ENCODE measurements at regions not wholly inside any gene's neighbourhood (a gene's known extent, or its start where the extent isn't known, plus 50 kb on each side); places are given as distances from the start of the nearest gene placed in this dataset.

DNA sequence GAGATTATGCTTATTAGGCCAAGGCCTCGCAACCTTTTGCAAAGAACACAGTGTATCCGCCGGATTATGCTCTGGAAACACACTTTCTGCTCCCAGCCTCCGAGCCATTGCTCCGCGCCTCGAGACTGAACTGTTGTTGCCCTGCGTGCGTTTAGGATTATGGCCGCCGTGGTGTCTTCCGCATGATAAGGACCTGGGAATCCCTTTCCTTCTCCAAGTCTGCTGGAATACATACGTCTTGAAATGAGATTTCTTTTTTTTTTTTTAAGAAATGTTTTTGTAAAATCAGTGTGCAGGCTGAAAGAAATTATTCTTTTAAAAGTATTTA is 89.8 kb upstream of the SOX1 start (continued):
- TF ChIP-seq, protein P1, sequence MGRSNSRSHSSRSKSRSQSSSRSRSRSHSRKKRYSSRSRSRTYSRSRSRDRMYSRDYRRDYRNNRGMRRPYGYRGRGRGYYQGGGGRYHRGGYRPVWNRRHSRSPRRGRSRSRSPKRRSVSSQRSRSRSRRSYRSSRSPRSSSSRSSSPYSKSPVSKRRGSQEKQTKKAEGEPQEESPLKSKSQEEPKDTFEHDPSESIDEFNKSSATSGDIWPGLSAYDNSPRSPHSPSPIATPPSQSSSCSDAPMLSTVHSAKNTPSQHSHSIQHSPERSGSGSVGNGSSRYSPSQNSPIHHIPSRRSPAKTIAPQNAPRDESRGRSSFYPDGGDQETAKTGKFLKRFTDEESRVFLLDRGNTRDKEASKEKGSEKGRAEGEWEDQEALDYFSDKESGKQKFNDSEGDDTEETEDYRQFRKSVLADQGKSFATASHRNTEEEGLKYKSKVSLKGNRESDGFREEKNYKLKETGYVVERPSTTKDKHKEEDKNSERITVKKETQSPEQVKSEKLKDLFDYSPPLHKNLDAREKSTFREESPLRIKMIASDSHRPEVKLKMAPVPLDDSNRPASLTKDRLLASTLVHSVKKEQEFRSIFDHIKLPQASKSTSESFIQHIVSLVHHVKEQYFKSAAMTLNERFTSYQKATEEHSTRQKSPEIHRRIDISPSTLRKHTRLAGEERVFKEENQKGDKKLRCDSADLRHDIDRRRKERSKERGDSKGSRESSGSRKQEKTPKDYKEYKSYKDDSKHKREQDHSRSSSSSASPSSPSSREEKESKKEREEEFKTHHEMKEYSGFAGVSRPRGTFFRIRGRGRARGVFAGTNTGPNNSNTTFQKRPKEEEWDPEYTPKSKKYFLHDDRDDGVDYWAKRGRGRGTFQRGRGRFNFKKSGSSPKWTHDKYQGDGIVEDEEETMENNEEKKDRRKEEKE (IDR thresholded peaks at IDR 0.05): no peak
- TF ChIP-seq, protein P2, sequence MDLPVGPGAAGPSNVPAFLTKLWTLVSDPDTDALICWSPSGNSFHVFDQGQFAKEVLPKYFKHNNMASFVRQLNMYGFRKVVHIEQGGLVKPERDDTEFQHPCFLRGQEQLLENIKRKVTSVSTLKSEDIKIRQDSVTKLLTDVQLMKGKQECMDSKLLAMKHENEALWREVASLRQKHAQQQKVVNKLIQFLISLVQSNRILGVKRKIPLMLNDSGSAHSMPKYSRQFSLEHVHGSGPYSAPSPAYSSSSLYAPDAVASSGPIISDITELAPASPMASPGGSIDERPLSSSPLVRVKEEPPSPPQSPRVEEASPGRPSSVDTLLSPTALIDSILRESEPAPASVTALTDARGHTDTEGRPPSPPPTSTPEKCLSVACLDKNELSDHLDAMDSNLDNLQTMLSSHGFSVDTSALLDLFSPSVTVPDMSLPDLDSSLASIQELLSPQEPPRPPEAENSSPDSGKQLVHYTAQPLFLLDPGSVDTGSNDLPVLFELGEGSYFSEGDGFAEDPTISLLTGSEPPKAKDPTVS (IDR thresholded peaks at IDR 0.05; ENCODE audit: low read depth, low read length): no peak
- TF ChIP-seq HDAC6 (IDR thresholded peaks at IDR 0.05; ENCODE audit: unreplicated experiment): no peak
- no peak for TF ChIP-seq IRF4 (IDR thresholded peaks at IDR 0.05; ENCODE audit: low read depth, low read length)
- TF ChIP-seq TCF12 (IDR thresholded peaks at IDR 0.05; ENCODE audit: low read depth, low read length): no peak
- TF ChIP-seq SMC3 (IDR thresholded peaks at IDR 0.05; ENCODE audit: borderline replicate concordance, low read length): no peak

DNA sequence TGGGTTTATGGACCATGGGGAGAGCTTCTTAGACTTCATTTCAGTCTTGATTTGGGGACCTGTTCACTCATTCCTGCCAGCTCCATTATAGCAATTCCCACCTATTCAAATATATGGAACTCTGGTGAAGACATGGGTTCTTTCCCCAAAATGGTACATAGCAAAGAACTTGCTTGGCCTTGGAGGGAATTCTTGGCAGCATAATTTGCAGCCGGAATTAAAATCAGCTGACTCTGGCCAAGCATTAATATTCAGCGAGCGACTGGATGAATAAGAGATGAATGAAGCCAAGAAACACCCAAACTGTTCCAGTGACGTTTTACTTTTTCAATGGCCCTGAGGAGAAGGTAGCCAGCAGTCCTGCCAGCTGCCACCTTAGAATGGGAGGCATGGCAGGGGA is 88.4 kb upstream of the SOX1 start:
- 14% methylated on average over 4 of the region's 4 CpGs for WGBS (ENCODE audit: insufficient coverage, insufficient replicate concordance, low lambda C conversion rate, missing lambda C conversion rate)
- ChIA-PET POLR2A (no interaction called here), CTCF (no interaction called here), SMC1A (ENCODE audit: uncharacterized antibody, unreplicated experiment) (interaction anchor here (0.5 kb wide), 1 partner anchor 23 kb away, joined by 3 read pairs; no protein-coding TSS in a partner anchor), RAD21 (ENCODE audit: unreplicated experiment) (no interaction called here)
- ATAC-seq (no peak), FAIRE-seq (no peak), DNase-seq (ENCODE audit: low read depth, low spot score) (no peak)
- Histone ChIP-seq H4K20me1 (ENCODE audit: control insufficient read depth, insufficient read depth) (no peaks in the 10 kb centered on the region), H3K9ac (ENCODE audit: control insufficient read depth, insufficient read depth, low read length) (no peak overlapping the region), H3K4me3 (no peak overlapping the region), H3K36me3 (ENCODE audit: control insufficient read depth in 2 of 2, insufficient read depth in 2 of 2, low read length in 1 of 2) (no peaks in the 10 kb centered on the region), H3K4me2 (ENCODE audit: control insufficient read depth, insufficient read depth) (no peak overlapping the region), H3K4me1 (ENCODE audit: control insufficient read depth, insufficient read depth, low read length) (no peaks in the 10 kb centered on the region), H3K27me3 (replicated peaks in 1 of 2; ENCODE audit: control insufficient read depth in 2 of 2, insufficient read depth in 2 of 2, low read length in 1 of 2) (no peaks in the 10 kb centered on the region), H3K27ac (ENCODE audit: control insufficient read depth, insufficient read depth) (no peak overlapping the region), H3K9me3 (replicated peaks; ENCODE audit: control insufficient read depth, insufficient read depth, low read length) (peaks cover 5% of the 10 kb centered on the region), H3K79me2 (ENCODE audit: control insufficient read depth, insufficient read depth, low read length) (no peaks in the 10 kb centered on the region), H2AFZ (ENCODE audit: control insufficient read depth, low read depth, low read length) (no peak overlapping the region)
- BruUV-seq (replicated peaks): no TSS peak
- intact Hi-C loops (cut with micrococcal nuclease; ENCODE audit: unreplicated experiment): no loop called here
- in situ Hi-C loops (cut with MboI): loop anchor here (5.0 kb wide), 1 partner anchor 51 kb away; no protein-coding TSS in a partner anchor
- no peak for TF ChIP-seq EGR1 (IDR thresholded peaks at IDR 0.05; ENCODE audit: borderline replicate concordance in 1 of 2, low read depth in 2 of 2, low read length in 2 of 2)
- no peak for TF ChIP-seq ATF7 (IDR thresholded peaks at IDR 0.05; ENCODE audit: low read depth)
- TF ChIP-seq SMAD5 (IDR thresholded peaks at IDR 0.05; ENCODE audit: low read depth): no peak
- TF ChIP-seq, protein P3, sequence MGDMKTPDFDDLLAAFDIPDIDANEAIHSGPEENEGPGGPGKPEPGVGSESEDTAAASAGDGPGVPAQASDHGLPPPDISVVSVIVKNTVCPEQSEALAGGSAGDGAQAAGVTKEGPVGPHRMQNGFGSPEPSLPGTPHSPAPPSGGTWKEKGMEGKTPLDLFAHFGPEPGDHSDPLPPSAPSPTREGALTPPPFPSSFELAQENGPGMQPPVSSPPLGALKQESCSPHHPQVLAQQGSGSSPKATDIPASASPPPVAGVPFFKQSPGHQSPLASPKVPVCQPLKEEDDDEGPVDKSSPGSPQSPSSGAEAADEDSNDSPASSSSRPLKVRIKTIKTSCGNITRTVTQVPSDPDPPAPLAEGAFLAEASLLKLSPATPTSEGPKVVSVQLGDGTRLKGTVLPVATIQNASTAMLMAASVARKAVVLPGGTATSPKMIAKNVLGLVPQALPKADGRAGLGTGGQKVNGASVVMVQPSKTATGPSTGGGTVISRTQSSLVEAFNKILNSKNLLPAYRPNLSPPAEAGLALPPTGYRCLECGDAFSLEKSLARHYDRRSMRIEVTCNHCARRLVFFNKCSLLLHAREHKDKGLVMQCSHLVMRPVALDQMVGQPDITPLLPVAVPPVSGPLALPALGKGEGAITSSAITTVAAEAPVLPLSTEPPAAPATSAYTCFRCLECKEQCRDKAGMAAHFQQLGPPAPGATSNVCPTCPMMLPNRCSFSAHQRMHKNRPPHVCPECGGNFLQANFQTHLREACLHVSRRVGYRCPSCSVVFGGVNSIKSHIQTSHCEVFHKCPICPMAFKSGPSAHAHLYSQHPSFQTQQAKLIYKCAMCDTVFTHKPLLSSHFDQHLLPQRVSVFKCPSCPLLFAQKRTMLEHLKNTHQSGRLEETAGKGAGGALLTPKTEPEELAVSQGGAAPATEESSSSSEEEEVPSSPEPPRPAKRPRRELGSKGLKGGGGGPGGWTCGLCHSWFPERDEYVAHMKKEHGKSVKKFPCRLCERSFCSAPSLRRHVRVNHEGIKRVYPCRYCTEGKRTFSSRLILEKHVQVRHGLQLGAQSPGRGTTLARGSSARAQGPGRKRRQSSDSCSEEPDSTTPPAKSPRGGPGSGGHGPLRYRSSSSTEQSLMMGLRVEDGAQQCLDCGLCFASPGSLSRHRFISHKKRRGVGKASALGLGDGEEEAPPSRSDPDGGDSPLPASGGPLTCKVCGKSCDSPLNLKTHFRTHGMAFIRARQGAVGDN (IDR thresholded peaks at IDR 0.05): no peak
- TF ChIP-seq EED (IDR thresholded peaks at IDR 0.05; ENCODE audit: low read depth): no peak
- TF ChIP-seq TCF12 (IDR thresholded peaks at IDR 0.05; ENCODE audit: low read depth, low read length): no peak
- no peak for TF ChIP-seq ZZZ3 (IDR thresholded peaks at IDR 0.05; ENCODE audit: control insufficient read depth, insufficient read length, low read depth)
- TF ChIP-seq NR2C1 (IDR thresholded peaks at IDR 0.05): no peak
- no peak for TF ChIP-seq ZNF622 (IDR thresholded peaks at IDR 0.05)

Measured in GM12878 (cell line).